ENCODE measurements at regions not wholly inside any gene's neighbourhood (a gene's known extent, or its start where the extent isn't known, plus 50 kb on each side); places are given as distances from the start of the nearest gene placed in this dataset.

DNA sequence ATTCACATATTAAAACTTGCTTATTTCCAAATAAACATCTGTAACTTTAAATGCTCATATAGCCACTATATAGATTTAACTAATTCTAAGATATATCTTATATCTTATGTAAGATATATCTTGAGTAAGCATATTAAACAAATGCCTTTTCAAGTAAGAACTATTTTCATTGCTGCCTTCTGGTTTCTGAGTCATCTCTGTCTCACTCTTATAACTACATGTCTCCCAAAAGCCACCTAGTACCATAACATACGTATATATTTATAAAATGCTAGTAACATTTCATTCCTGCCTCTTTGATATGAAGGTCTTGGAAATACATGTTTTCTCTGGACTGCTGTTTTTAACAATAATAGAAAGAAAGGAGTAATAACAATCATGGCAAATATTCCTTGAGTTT is 429.5 kb downstream of the DTWD2 start:
- 0% methylated on average over 1 of the region's 1 CpG for WGBS (ENCODE audit: missing lambda C conversion rate)
- Histone ChIP-seq H3K27ac (no peak overlapping the region), H3K4me1 (no peaks in the 10 kb centered on the region), H3K9me3 (no peaks in the 10 kb centered on the region), H3K4me3 (no peak overlapping the region), H3K4me2 (no peak overlapping the region)
- TF ChIP-seq HOXB5 (CRISPR knock-in tag; IDR thresholded peaks at IDR 0.05) (no peak), HOXA7 (CRISPR knock-in tag; IDR thresholded peaks at IDR 0.05) (no peak), CHD2 (IDR thresholded peaks at IDR 0.05; ENCODE audit: low read length, partially characterized antibody) (no peak), MYC (IDR thresholded peaks at IDR 0.05; ENCODE audit: borderline replicate concordance, low read length) (no peak), CEBPB (IDR thresholded peaks at IDR 0.05) (no peak), FOXS1 (CRISPR knock-in tag; IDR thresholded peaks at IDR 0.05) (no peak), ZFP36 (IDR thresholded peaks at IDR 0.05; ENCODE audit: borderline replicate concordance, partially characterized antibody) (no peak), FOSB (CRISPR knock-in tag; IDR thresholded peaks at IDR 0.05) (no peak), CBX2 (IDR thresholded peaks at IDR 0.05; ENCODE audit: borderline replicate concordance, low read depth) (no peak), GATA3 (IDR thresholded peaks at IDR 0.05; ENCODE audit: borderline replicate concordance) (no peak), EHMT2 (IDR thresholded peaks at IDR 0.05; ENCODE audit: low read depth) (no peak)
- TF ChIP-seq, protein P1, sequence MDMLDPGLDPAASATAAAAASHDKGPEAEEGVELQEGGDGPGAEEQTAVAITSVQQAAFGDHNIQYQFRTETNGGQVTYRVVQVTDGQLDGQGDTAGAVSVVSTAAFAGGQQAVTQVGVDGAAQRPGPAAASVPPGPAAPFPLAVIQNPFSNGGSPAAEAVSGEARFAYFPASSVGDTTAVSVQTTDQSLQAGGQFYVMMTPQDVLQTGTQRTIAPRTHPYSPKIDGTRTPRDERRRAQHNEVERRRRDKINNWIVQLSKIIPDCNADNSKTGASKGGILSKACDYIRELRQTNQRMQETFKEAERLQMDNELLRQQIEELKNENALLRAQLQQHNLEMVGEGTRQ (IDR thresholded peaks at IDR 0.05), result no peak
- FAIRE-seq, result no peak
- no peak for ATAC-seq
- POLR2A ChIA-PET, result no interaction called here
- DNase-seq (ENCODE audit: low read depth in 1 of 2, low spot score in 1 of 2), result no peak
- CTCF ChIA-PET, result interaction anchor here (0.6 kb wide), 1 partner anchor 12 kb away, joined by 3 read pairs; no protein-coding TSS in a partner anchor

GRCh38 chr5:118557251-118557661 is 431.1 kb downstream of the DTWD2 start:
- no peak overlapping the region for H3K27ac ChIP-seq
- DNase-seq (ENCODE audit: low read depth in 1 of 2, low spot score in 1 of 2) (no peak), ATAC-seq (no peak), FAIRE-seq (no peak)
- no peaks in the 10 kb centered on the region for H3K9me3 ChIP-seq
- no peaks in the 10 kb centered on the region for H3K4me1 ChIP-seq
- CTCF ChIA-PET, result no interaction called here
- WGBS (ENCODE audit: missing lambda C conversion rate), result 37% methylated on average over 4 of the region's 4 CpGs
- POLR2A ChIA-PET, result no interaction called here
- H3K4me2 ChIP-seq, result no peak overlapping the region
- no peak overlapping the region for H3K4me3 ChIP-seq
- no peak for TF ChIP-seq RCOR1 (IDR thresholded peaks at IDR 0.05; ENCODE audit: low read depth, low read length)
- TF ChIP-seq SMC3 (IDR thresholded peaks at IDR 0.05), result no peak
- no peak for TF ChIP-seq EP300 (IDR thresholded peaks at IDR 0.05)
- TF ChIP-seq MAZ (IDR thresholded peaks at IDR 0.05; ENCODE audit: borderline replicate concordance, low read depth, low read length), result no peak
- TF ChIP-seq SREBF2 (IDR thresholded peaks at IDR 0.05), result no peak
- no peak for TF ChIP-seq FOSL2 (IDR thresholded peaks at IDR 0.05)
- TF ChIP-seq FOSL2 (CRISPR knock-in tag; IDR thresholded peaks at IDR 0.05), result no peak
- no peak for TF ChIP-seq ZNF302 (CRISPR knock-in tag; IDR thresholded peaks at IDR 0.05)
- no peak for TF ChIP-seq RAD21 (conservative IDR thresholded peaks at IDR 0.05 in 1 of 2, IDR thresholded peaks at IDR 0.05 in 1 of 2)
- no peak for TF ChIP-seq JUN (IDR thresholded peaks at IDR 0.05)
- no peak for TF ChIP-seq HOXA7 (CRISPR knock-in tag; IDR thresholded peaks at IDR 0.05)
- no peak for TF ChIP-seq RARB (CRISPR knock-in tag; IDR thresholded peaks at IDR 0.05)
- no peak for TF ChIP-seq ATOH8 (CRISPR knock-in tag; IDR thresholded peaks at IDR 0.05; ENCODE audit: low read depth)
- TF ChIP-seq EHF (CRISPR knock-in tag; IDR thresholded peaks at IDR 0.05), result no peak
- no peak for TF ChIP-seq HMGXB4 (CRISPR knock-in tag; IDR thresholded peaks at IDR 0.05; ENCODE audit: borderline replicate concordance)
